Stimulated activated CD8-positive, alpha-beta memory T cell treated with anti-CD3 and anti-CD28 coated beads, Interleukin-4, amount 100 ng/mL, for 1 hour (primary cell): ENCODE measurements at regions not wholly inside any gene's neighbourhood (a gene's known extent, or its start where the extent isn't known, plus 50 kb on each side); places are given as distances from the start of the nearest gene placed in this dataset.

ENCODE experiments used
- DNase-seq, 2 donors: peaks; one replicate each; pipeline ENCODE4 v3.0.0-alpha.2; 2020; ENCODE audit warnings: low read depth in 2 of 2, low spot score in 1 of 2

DNA sequence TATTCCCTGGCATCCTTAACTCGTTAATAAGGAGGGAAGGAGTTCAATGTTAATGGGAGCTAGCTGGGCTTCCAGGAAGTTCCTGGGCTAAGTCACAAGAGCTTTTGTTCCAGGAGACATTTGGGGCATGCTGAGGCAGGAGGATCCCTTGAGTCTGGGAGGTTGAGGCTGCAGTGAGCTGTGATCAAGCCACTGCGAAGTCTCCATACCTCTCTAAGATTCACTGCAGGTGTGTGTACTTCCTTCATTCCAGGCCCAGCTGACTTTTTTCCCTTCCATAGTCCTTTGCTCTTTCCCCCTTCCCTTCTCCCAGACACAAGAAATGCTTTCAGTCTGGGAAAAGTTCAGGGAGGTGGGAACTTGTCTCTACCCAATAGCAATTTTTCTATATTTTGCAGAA lies 489.8 kb downstream of the NPIPA7 start:
- DNase-seq, result no peak

GRCh38 chr16:16869746-16870145 lies 490.8 kb downstream of the NPIPA7 start:
- DNase-seq, result no peak

GRCh38 chr16:16871196-16871595 lies 492.3 kb downstream of the NPIPA7 start:
- no peak for DNase-seq

DNA sequence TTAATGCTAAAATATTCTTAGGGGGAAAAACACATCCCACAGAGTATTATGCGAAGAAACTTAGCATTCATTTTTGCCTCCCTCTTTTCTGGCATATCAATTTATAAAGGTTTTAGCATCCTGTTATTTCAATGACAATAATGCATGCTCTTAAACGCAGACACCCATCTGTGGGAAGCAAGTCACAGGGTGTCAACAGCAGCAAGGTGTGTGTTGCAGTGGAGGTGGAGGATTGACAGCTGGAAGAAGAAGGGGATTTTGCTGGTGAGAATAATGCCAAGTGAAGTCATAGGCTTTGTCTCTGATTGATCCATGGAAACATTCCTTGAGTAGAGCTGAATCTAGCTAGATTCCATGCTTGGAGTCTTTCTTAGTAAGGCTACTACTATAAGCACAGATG lies 498.1 kb downstream of the NPIPA7 start:
- DNase-seq, result no peak

GRCh38 chr16:16879567-16880251 lies 500.8 kb downstream of the NPIPA7 start:
- no peak for DNase-seq

GRCh38 chr16:16881814-16882213 lies 502.9 kb downstream of the NPIPA7 start:
- DNase-seq, result no peak

DNA sequence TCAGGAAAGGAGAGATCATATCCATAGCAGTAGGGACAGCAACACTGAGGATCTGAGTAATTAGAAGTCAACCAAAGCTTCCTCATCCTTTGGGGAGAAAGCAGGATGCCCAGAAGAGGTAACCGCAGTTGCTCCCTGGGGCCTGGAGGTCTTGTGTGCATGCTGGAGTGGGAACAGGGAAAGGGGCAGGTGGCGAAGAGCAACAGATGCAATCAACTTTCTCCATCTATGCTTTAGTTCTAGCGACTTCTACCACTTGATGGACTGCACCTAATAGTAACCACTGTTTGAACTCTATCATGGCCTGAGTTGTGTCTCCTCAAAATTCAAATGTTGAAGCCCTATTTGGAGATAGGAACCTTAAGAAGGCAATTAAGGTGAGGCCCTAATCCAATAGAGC lies 503.8 kb downstream of the NPIPA7 start:
- DNase-seq, result no peak

DNA sequence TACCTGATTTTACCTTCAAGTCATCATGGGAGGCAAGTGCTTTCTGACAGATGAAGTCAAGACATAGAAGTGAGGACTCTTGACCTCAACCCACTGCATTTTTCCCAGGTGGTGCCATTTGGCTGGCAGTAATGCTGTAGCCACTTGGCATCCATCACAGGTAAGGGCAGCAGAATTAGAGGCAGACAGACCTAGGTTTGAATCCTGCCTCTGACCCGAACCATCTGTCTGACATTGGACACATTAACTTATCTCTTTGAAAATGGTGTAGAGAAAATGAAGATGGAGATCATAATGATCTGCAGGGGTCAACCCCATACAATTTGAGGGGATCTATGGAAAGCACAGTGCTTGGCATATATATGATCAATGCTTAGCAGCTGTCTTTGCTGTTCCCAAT lies 505.5 kb downstream of the NPIPA7 start:
- no peak for DNase-seq

DNA sequence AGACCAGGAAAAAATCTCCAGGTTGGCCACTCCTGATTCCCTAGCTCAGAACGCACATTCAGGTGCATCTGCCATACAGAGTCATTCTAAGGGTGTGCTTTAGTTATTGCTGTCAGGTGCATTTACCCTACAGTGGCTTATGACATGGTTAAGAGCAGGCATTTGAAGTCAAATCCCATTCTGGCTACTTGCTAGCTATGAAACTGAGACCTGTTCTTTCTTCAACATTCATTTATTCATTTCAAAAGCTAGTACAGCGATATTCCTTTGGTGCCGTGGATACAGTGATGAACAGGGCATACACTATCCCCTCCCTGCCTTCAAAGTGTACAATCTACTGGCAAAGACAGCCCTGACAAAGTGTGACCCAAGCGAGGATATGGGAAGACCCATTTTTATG lies 508.3 kb downstream of the NPIPA7 start:
- DNase-seq, result no peak

DNA sequence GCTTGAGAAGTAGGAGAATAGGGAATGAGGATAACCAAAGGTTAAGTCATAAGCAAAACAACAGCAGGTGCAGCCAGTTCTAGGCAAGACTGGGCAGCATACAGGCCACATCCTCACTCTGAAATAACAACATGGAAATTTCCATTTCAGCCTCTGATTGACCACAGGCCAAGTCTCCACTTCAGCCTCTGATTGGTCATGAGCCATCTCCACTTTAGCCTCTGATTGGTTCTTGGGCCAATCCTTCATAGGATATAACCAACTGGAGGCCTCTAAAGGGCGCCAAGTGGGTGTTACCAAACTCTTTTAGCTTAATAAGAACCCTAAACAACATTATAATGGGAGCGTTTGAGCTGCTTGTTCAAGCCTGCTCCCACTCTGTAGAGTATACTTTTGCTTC lies 512.0 kb downstream of the NPIPA7 start:
- DNase-seq, result no peak

DNA sequence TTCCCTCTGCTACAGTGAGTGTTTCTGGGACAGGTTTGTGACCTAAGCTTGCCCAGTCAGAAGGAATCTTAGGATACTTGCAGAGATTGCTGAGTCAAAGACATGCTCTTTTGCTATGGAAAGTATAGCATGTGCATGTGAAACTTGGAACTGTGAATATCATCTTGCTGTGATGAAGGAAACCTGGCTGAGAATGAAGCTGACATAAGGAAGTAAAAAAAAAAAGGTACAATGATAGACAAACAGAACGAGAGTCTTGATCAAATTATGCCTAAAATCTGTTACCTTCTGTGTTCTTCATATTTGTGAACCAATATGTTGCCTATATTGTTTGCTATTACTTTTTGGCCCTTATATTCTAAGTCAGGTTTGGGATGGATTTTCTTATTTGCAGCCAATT lies 525.7 kb downstream of the NPIPA7 start:
- no peak for DNase-seq

DNA sequence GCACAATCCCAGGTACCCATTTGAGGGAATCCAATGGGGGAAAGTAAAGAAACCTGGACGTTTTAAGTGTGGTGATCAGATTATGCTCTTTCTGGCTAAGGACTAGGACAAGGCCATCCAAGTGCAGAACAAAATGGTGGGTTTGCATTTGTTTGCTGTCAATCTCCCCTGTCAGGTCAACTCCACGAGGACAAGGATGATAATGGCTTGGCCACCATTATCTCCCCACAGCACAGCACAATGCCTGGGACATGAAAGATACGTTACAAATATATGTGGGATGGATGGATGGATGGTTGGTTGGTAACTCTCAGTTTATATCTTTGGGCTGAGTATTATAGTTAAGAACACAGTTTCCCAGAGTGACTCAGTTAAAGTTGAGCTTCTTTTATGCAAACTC lies 526.9 kb downstream of the NPIPA7 start:
- no peak for DNase-seq

GRCh38 chr16:16907089-16907488 lies 528.1 kb downstream of the NPIPA7 start:
- no peak for DNase-seq

- DNase-seq, result no peak
Measured at GRCh38 chr16:16908077-16908476, 529.1 kb downstream of the NPIPA7 start.

GRCh38 chr16:16909126-16909525 lies 530.2 kb downstream of the NPIPA7 start:
- no peak for DNase-seq

DNA sequence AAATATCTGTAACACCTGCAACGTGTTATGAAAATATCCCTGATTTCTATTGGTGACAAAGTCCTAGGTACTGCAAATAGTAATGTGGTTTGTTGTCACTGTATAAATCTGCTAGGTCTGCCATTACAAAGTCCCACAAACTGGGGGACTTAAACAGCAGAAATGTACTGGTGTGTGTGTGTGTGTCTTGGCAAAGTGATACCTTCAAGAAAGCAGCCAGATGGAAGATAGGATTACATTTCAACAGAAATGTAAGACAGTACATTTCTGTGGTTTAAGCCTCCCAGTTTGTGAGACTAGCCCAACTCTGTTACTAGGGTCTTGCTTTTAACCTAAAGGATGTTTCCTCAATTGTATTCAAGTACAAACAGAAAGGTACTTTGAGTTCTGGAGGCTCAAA lies 531.7 kb downstream of the NPIPA7 start:
- DNase-seq, result no peak

DNA sequence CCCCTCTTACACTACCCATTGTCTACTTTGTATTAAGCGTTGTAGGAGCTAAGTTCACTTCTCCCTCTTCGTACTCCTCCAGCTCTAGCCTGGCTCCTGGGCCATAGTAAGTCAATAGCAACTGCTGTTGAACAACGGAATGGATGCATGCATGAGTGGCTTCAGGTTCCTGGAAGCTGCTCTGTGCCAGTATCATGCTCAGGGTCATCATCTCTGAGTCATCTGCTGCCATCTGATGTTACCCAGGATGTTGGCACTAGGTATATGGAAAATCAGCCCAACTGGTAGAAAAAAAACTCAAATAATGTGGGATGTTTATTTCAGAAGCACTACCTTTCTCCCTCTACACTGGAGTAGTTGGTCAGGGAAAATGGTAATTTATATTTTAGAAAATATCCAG lies 536.8 kb downstream of the NPIPA7 start:
- DNase-seq, result no peak

DNA sequence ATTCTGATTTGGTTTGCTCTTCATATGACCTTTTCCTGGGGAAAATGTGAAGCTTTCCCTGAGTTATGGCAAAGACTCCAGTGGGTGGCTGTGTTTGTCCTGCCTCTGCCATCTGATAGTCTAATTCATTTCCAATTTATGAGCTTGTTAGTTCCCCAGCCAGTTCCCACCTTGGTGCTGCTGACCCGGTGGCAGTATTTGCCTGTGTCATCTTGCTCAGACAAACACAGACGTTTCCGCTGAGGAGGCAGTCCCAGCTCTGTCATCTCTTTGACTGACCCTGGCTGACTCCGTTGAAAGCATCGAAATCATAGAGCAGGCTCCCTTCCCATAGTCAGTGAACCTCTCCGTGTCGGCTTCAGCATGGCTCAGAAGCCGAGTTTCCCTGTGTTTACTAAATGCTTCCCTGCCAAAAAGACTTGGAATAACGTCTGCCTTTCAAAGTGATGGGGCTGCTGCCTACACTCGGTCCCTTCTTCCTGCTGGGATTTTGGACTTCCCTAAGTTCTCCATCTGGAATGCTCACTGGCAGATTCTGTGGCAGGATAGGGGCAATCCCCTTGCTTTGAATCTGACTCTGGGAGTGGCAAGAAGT lies 538.3 kb downstream of the NPIPA7 start:
- no peak for DNase-seq

- no peak for DNase-seq
Measured at GRCh38 chr16:16923479-16923878, 544.5 kb downstream of the NPIPA7 start.

GRCh38 chr16:16924613-16925012 lies 545.7 kb downstream of the NPIPA7 start:
- DNase-seq, result no peak

- DNase-seq, result no peak
Measured at GRCh38 chr16:16925432-16925831, 545.3 kb downstream of the XYLT1 start.

DNA sequence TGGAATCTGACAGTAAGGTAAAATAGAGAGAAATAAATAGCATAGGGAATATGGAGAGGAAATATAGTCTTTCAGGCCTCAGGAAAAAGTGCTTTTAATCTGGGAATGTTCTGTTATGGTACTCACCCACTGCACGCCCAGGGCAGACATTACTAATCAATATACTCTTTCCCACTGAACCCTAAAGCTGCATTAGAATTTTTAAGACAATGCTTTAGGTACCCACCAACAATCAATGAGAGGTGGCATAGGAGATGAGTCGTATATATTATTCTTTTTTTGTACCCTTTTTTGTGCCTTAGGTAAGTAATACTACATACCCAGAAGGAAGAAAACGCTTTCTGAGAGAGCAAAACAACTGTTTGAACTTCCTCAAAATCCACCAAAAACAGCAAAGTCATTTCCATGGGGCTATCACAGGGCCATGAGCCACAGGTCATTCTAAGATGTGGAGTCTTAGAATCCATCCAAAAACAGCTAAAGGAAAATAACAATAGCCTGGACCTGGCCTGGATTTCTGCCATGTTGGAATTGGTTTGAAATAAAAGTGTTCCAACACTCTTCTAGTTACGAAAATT lies 542.1 kb downstream of the XYLT1 start:
- DNase-seq, result no peak
